ENCODE measurements at regions not wholly inside any gene's neighbourhood (a gene's known extent, or its start where the extent isn't known, plus 50 kb on each side); places are given as distances from the start of the nearest gene placed in this dataset.

DNA sequence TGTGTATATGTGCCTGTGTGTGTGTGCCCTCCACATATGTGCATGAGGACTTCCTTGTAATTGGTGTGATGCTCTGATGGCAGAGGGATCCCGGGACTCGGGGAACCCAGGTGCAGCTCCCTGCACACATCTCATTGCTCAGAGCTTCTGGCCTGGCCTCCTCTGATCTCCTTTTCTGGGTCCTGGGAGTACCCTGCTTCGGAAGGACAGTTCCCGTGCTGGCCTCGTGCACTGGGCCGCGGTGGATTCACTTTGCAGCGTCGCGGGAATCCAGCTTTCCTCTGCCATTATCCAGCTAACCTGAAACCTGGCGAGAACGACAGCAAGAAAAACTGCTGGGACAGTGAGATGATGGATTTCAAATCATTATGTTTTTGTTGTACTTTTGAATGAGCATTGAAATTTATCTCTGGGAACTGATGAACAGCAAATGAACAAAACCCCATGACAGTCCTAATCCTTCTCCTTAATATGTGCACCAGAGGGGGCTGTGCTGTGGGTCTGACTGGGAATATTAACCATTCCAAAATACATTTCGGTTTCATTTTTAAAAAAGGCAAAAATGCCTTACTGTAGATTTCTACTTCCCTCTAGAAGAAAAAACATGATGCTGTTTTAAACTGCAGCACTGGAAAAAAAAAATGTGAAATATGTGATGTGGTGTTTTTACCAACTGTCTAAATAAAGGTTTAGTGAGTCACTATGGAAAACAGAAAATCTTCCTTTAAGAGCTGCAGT is 78.2 kb downstream of the PTGR3 start:
- no peak for DNase-seq (ENCODE audit: low read depth)

DNA sequence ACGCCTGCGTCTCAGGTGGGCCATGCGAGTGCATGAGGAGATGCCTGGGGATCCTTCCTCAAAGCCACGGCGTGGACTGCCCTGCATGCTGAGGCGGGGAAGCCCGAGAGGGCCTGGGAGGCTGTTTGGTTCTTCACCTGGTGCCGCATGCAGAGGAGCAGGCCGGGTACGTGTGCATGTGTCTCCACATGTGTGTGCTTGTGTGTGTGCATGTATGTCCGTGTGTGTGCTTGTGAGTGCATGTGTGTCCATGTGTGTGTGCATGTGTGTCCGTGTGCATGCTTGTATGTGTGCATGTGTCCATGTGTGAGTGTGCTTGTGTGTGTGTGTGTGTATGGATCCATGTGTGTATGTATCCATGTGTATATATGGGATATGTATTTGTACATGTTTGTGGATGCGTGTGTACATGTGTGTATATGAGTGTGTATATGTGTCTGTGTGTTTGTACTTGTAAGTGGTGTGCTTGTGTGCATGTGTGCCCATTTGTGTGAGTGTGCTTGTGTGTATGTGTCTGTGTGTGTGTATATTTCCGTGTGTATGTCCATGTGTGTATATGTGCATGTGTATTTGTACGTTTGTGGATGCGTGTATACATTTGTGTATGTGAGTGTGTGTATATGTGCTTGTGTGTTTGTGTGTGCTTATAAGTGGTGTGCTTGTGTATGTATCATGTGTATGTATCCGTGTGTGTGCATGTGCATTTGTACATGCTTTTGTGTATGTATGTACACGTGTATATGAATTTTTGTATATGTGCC is 79.0 kb downstream of the PTGR3 start:
- no peak for DNase-seq (ENCODE audit: low read depth)

DNA sequence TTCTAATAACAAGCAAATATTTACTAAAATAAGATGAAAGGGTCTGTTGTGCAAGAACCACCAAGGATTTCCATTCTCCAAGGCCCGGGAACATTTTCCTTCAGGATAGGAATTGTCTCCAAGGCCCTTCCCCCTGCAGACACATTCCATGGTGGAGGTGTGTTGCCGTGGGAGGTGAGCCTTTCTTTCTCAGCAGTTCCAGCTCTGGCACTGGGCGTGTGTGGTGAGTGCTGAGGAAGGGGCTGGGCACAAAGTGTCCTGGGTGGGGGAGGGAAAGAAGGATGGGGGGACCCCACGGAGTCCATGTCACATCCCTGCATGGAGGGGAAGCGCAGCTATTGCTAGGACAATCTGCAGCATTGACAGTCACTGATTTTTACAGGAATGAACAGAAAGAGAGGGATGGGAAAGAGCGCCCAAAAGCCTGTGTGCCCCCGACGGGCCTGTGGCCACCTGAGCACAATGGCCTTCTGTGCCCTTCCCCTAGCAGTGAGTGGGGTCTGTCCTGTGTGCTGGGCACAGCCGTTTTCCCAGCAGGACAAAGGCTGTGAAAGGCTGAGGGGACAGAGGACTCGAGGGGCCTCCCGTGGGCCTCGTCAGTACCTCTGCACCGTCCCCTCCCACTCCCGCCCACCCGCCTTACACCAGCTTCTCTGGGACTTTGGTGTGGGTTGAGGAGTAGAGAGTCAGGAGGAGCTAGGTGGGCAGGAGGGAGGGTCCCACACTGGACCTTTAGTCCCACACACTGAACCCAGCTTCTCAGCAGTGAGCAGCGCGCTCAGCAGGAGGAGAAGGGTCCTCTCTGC is 79.8 kb downstream of the PTGR3 start:
- no peak for DNase-seq (ENCODE audit: low read depth)

DNA sequence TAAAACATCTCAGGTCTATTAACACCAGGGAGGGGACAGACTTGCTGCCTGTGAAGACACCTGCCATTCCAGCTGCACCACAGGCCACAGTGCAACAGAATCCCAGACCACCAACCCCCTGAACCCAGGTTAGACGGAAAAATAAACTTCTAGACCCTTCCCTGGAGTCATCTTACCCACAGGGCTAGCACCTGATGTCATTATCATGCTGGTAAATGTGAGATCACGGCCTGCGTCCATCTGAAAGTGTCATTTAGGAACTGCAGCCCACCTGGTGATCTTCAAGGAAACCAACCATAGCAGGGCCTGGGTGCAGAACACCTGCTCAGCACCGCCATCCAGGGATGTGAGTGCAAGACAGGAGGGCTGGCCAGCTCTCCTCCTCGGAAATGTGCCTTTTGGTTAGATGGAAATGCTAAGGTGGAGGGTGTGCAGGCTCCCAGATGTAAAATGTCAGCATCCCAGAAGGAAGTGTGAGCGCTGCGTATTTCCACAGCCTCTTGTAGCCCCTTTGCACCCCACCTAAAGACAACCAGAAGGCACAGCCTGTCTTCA is 80.8 kb downstream of the PTGR3 start:
- no peak for DNase-seq (ENCODE audit: low read depth)

DNA sequence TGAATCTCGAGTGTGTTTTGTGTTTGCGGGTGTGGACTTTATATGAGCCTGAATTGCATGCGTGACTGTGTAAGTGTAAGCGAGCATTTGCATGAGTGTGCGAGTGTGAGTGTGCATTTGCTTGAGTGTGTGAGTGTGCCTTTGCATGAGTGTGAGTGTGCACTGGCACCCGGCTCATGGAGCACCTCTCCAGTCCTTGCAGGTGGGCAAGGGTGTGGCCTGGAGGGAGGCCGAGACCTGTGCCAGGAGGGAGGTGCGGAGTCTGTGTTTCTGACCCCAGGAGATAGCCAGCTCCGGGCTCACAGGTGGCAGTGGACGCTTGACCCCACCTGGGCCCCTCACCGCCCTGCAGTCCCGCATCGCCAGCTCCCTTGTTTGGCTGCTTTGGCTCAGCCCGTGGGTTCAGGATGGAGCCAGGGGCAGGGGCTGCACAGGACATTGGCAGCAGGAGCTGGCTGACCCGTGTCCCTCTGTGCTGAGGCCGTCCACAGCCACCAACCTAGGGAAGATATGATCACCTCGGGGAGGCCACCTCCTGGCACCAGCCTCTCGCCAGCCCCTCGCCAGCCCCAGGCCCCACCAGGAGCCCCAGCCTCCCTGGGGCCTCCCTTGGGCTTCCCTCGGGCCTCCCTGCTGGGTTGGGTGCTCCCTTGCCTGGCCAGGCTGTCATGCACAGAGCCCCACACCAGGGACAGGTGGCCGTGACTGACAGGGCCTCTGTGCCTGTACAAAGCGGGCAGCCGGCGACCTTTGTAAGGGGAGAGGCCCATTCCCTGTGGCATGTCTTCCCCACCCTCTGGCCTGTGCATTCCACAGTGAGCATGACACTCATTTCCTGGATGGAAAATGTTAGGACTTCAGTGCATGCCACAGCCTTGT is 81.6 kb downstream of the PTGR3 start:
- DNase-seq (ENCODE audit: low read depth) = no peak

DNA sequence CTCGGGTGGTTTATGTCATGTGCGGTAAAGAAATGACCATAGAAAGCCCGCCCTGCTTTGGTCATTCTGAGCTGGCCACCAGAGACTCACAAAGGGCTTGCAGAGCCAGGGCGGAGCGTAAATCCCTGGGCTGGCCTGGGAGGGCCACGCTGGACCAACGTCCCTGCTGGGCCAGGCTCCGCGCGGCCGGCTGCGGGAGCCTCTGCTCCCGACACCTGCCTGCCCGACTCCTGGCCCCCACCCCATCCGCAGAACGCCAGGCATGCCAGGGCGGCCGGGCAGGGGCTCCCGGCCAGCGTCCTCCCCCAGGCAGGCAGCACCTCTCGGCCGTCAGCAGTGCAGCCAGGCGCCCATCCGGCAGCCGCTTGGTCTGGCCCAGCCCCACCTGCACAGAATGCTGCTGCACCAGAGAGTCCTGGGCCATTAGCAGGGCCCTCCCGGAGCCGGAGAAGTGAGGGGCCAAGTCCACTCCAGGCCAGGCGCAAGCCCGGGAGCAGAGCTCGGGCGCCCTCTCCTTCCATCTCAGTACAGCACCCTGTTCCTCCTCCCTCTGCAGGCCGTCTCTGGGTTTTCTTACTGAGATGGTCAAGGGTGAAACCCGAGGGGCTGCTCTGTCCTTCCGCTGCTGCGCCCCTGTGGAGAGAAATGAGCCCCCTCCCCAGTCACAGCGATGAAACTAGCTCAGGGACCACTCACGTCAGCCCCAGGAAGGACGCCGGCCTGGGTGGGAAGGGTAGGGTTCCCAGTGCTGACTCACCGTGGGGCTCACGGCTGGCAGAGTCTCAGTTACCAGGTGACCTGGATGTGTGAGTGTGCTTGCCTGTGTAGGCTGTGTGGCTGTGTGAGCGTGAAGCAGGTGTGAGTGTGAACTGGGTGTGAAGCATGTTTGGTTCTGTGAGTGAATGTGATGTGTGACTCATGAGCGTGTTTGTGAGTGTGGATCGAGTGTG is 83.3 kb downstream of the PTGR3 start:
- DNase-seq (ENCODE audit: low read depth) = peak; percentile 52

DNA sequence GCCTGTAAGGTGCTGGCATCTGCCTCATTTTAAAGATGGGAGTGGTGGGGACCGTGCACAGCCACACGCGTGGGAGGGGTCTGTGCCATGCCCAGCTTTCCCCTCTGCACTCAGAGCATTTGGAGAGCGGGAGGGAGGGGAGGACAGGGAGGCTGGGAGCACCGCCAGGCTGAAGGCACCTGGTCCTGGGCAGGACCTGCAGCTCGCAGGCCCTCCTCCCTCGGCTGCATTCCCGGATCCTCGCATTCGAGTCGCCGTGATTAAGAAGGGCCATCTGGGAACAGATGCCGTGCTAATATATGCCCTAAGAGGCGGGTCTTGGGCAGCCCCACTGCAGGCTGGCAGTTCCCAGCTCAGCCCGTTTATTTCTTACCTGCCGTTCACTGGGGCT is 84.0 kb downstream of the PTGR3 start:
- DNase-seq (ENCODE audit: low read depth) = no peak

DNA sequence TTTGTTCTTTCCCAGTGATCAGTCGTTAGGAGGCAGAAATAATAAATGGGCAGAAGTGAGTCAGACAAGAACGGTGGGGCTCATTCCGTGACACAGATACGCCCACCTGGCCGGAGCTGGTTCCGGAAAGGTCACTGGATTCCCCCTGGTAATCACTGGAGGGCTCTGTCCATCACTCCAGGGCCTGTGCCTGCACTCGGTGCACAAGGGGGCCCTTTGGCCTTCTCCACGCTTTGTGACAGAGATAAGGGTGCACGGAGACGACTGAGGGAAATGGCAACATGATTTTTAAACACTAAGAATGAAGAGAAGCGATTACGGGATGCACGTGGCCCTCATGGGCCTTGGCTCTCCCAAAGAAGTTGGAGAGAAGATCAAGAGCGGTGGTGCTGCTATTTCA is 84.4 kb downstream of the PTGR3 start:
- no peak for DNase-seq (ENCODE audit: low read depth)

DNA sequence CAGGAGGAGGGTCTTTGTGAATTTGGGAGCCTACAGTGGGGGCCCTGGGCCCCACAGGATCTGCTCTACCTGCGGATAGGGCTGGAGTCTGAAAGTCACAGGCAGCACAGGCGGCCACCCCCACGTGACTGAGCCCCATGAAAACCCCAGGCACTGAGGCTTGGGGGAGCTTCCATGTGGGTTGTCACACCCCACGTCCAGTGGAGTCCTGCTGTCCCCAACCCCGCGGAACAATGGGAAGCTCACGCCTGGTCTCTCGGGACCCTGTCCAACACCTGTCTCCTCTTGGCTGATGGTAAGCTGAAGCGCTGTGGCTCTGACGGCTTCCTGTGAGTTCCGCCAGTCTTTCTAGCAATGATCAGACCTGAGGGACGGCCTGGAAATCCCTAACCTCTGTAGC is 85.8 kb downstream of the PTGR3 start:
- DNase-seq (ENCODE audit: low read depth) = no peak

DNA sequence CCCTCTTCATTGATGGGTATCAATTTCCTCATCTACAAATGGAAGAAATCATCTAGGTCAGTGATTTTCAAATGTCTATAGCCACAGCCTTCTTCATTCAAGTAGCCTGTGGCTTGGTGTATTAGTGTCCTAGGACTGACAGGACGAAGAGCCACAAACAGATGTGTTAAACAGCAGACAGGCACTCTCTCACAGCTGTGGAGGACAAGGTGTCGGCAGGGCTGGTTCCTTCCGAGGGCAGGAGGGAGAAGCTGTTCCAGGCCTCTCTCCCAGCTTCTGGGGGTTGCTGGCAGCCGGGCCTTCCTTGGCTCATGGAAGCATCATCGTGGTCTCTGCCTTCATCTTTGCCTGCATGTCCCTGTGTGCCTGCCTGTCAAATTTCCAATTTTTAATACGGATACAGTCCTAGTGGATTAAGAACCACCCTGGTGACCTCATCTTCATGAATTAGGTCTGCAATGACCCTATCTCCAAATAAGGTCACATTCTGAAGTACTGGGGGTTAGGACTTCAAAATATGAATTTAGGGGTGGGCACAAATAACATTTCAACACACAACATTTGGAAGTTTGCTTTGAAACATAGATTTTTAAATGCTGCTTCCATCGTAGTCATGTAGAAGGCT is 86.5 kb downstream of the PTGR3 start:
- no peak for DNase-seq (ENCODE audit: low read depth)

DNA sequence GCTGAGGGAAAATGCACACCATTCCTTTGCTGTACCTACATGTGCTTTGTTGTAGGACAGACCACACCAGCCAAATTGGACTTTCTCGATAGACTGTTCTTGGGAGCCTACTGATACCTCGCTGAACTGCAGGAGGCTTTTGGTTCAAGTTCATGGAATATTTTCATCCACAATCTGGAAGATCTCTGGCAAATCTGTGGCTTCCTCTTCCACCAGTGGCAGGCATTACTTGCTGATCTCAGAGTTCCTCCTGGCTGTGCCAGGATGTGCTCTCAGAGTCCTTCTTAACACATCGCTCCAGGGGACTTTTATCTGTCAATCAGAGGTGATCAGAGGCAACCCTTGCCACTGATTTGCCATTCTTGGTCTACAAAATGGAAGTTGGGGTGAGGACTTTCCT is 87.7 kb downstream of the PTGR3 start:
- no peak for DNase-seq (ENCODE audit: low read depth)

DNA sequence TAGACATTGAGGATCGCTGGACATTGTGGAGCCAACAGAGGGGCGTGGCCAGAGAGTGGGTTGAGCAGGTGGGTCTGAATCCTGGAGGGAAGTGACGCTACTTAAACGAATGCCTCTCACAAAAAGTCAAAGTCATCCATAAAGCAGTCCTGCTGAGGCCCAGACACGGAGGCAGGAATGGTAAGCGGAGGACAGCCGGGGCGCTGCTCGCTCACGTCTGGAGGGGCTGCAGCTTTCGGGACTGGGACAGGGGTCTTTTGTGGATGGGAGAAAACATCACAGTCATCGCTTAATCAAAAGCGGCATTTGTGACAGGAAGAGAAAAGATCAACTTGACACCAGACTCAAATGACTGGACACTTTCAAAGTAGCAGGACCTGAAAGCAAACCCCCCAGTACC is 88.4 kb downstream of the PTGR3 start:
- no peak for DNase-seq (ENCODE audit: low read depth)

DNA sequence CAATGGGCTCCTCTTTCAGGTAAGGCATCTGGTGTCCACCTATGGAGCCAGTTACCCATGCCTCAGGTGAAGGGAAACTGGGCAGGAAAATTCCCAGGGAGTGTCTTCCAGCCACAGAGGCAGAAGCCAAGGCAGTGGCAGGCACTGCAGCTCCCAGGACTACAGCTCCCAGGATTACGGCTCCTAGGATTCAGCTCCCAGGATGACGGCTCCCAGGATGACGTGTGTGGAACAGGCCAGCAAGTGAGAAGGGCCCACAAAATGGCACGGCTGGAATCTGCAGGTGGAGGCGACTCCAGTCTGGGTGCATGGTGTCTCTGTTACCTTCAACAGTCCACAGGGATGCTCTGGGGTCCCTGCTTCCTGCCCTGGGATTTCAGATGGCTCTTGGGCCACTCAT is 92.1 kb downstream of the PTGR3 start:
- no peak for DNase-seq (ENCODE audit: low read depth)

DNA sequence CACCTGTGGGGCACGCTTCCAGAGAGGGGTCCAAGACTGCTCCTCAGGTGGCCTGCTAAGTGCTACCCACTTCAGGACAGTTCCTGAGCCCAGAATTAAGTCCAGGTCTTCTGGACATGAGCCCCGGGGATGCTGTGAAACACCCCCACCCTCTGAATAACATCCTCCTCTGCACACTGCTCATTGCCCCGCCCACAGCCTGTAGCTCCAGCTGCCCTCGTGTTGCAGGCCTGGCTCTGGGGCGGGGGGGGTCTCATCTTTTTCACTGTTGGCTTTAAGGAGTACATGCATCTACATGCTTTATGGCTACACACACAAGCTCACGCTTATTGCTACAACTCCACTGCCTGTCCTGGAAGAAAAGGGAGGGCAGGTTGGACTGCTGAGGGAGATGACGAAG is 92.8 kb downstream of the PTGR3 start:
- no peak for DNase-seq (ENCODE audit: low read depth)

DNA sequence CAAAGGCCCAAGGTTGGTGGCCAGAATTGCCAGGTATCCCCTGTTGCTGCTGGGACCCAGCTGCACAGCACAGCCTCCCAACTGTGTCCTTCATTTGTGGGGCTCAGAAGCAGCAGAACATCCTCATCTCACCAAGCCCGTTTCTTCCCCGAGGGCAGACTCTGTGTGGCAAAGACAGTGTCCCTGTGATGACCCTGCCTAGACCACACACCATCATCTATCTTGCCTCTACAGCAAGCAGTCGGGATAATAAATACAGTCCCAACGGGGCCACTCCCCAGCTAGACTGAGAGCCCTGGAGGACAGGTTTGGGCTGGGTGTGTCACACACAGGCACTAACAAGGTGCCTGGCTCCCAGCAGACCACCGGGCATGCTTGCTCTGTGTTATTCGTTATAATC is 93.4 kb downstream of the PTGR3 start:
- no peak for DNase-seq (ENCODE audit: low read depth)
